HL-60 (cell line): ENCODE measurements at regions not wholly inside any gene's neighbourhood (a gene's known extent, or its start where the extent isn't known, plus 50 kb on each side); places are given as distances from the start of the nearest gene placed in this dataset.

Experiments used
- DNase-seq, 2 experiments: peaks; one replicate each; pipeline ENCODE4 v3.0.0-alpha.2; 2010 to 2020; ENCODE audit warnings: low read depth in 1 of 2, low spot score in 1 of 2
- H3K27ac ChIP-seq: fragments of 250-450 bp; sonication (Bioruptor Pico); replicated peaks from 2 replicates; pipeline ENCODE4 v1.5.1; 2020; ENCODE audit warnings: mild to moderate bottlenecking, moderate library complexity
- H3K27me3 ChIP-seq: fragments of 250-450 bp; sonication (Bioruptor Pico); 2 replicates; pipeline ENCODE4 v1.5.1; 2021; ENCODE audit warnings: mild to moderate bottlenecking, moderate library complexity; ENCODE audit not compliant: insufficient read depth, poor library complexity, severe bottlenecking
- H3K4me3 ChIP-seq: replicated peaks from 2 replicates; pipeline ENCODE4 v1.5.1; 2011; ENCODE audit warnings: mild to moderate bottlenecking, control low read depth, low read length; ENCODE audit not compliant: insufficient read depth
- GABPA ChIP-seq: IDR thresholded peaks from 2 replicates; pipeline ENCODE4 v1.6.1; 2012; ENCODE audit warnings: low read depth
- POLR2AphosphoS5 ChIP-seq: IDR thresholded peaks from 2 replicates; pipeline ENCODE4 v1.6.1; 2012; ENCODE audit warnings: low read depth
- SPI1 ChIP-seq: IDR thresholded peaks from 2 replicates; pipeline ENCODE4 v1.6.1; 2012; ENCODE audit warnings: low read depth, mild to moderate bottlenecking, borderline replicate concordance
- TF ChIP-seq, protein P1 (sequence below): IDR thresholded peaks from 2 replicates; pipeline ENCODE4 v1.6.1; 2012; ENCODE audit warnings: low read depth; ENCODE audit not compliant: insufficient replicate concordance
- TF ChIP-seq, protein P2 (sequence below): IDR thresholded peaks from one replicate; pipeline ENCODE4 v1.5.1; 2011; ENCODE audit warnings: low read length, control low read depth, inconsistent platforms; ENCODE audit not compliant: insufficient read depth

DNA sequence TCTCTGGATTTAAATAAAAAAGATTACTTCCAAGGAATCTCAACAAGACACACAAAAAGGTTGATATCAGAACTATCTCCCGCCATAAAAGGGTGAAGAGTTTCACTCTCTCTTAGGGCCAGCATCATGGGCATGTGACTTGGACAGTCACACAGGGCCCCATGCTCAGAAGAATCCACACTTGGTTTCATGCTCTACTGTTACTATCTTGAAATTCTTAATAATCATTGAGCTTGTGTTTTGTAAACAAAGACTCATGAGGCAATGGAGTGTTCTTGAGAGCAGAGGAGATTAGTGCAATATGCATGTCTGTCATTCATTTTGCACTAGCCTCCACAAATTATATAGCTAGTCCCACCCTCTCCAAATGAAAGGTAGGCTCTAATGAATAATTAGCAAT lies 58.4 kb downstream of the HMHB1 start:
- DNase-seq: no peak
- no peak overlapping the region for H3K4me3 ChIP-seq
- no peak overlapping the region for H3K27ac ChIP-seq
- H3K27me3 ChIP-seq: no peaks in the 10 kb centered on the region
- TF ChIP-seq POLR2AphosphoS5 (no peak), SPI1 (no peak), GABPA (no peak)
- TF ChIP-seq, protein P1, sequence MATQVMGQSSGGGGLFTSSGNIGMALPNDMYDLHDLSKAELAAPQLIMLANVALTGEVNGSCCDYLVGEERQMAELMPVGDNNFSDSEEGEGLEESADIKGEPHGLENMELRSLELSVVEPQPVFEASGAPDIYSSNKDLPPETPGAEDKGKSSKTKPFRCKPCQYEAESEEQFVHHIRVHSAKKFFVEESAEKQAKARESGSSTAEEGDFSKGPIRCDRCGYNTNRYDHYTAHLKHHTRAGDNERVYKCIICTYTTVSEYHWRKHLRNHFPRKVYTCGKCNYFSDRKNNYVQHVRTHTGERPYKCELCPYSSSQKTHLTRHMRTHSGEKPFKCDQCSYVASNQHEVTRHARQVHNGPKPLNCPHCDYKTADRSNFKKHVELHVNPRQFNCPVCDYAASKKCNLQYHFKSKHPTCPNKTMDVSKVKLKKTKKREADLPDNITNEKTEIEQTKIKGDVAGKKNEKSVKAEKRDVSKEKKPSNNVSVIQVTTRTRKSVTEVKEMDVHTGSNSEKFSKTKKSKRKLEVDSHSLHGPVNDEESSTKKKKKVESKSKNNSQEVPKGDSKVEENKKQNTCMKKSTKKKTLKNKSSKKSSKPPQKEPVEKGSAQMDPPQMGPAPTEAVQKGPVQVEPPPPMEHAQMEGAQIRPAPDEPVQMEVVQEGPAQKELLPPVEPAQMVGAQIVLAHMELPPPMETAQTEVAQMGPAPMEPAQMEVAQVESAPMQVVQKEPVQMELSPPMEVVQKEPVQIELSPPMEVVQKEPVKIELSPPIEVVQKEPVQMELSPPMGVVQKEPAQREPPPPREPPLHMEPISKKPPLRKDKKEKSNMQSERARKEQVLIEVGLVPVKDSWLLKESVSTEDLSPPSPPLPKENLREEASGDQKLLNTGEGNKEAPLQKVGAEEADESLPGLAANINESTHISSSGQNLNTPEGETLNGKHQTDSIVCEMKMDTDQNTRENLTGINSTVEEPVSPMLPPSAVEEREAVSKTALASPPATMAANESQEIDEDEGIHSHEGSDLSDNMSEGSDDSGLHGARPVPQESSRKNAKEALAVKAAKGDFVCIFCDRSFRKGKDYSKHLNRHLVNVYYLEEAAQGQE: no peak
- TF ChIP-seq, protein P2, sequence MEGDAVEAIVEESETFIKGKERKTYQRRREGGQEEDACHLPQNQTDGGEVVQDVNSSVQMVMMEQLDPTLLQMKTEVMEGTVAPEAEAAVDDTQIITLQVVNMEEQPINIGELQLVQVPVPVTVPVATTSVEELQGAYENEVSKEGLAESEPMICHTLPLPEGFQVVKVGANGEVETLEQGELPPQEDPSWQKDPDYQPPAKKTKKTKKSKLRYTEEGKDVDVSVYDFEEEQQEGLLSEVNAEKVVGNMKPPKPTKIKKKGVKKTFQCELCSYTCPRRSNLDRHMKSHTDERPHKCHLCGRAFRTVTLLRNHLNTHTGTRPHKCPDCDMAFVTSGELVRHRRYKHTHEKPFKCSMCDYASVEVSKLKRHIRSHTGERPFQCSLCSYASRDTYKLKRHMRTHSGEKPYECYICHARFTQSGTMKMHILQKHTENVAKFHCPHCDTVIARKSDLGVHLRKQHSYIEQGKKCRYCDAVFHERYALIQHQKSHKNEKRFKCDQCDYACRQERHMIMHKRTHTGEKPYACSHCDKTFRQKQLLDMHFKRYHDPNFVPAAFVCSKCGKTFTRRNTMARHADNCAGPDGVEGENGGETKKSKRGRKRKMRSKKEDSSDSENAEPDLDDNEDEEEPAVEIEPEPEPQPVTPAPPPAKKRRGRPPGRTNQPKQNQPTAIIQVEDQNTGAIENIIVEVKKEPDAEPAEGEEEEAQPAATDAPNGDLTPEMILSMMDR: no peak

DNA sequence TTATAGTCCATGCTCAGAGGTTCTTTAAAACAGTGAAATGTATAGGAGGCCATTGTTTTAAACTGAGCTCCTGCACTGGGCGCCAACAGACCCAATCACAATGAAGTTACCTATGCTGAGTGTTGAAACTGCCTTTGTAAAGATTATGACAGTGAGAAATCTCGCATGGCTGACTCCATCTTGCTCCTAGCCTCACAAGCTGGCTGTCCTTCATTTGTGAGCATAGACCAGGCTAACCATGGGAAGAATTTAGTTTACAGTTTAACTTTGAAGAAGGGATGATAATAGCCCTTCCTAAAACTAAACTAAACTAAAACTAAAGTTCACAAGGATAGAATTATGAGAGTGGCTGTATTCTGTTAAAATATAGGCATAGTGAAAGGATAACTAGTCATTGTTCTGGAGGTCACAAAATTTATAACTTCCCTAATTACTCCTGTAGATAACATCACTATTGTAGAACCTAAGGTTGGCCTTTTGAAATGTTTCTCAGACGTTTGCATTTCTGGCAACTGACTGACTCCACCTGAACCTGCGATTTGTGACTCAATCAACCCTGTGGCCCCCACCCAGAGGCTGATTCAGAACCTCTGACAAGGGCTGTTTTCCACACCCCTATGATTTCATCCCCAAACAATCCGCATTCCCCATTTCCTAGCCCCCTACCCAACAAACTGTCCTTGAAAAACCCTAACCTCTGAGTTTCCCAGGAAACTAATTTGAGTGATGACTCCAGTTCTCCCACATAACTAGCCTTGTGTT lies 59.1 kb downstream of the HMHB1 start:
- H3K4me3 ChIP-seq: no peak overlapping the region
- DNase-seq: no peak
- H3K27me3 ChIP-seq: no peaks in the 10 kb centered on the region
- no peak overlapping the region for H3K27ac ChIP-seq
- TF ChIP-seq SPI1 (no peak), POLR2AphosphoS5 (no peak), GABPA (no peak)
- TF ChIP-seq, protein P1: no peak
- TF ChIP-seq, protein P2: no peak

DNA sequence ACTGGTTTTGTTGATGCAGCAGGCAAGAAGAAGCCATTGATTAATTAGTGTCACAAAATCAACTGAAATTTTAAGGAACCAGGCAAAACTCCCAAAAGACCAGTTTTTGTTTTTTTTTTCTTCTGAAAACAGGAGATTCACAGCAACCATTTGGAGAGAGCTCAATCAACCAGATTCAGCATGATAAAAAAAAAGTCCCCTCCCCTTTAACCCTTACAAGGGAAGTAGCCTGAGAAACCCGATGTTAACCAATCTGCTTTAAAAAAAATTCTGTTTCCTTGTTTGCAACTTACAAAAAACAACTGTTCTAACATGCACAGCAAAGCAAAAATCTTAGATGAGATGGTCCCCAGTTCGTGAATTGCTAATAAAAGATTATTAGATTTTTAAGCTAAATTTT lies 59.7 kb downstream of the HMHB1 start:
- no peak for DNase-seq
- Histone ChIP-seq H3K27ac (no peak overlapping the region), H3K27me3 (no peaks in the 10 kb centered on the region), H3K4me3 (no peak overlapping the region)
- TF ChIP-seq SPI1 (no peak), GABPA (no peak), POLR2AphosphoS5 (no peak)

DNA sequence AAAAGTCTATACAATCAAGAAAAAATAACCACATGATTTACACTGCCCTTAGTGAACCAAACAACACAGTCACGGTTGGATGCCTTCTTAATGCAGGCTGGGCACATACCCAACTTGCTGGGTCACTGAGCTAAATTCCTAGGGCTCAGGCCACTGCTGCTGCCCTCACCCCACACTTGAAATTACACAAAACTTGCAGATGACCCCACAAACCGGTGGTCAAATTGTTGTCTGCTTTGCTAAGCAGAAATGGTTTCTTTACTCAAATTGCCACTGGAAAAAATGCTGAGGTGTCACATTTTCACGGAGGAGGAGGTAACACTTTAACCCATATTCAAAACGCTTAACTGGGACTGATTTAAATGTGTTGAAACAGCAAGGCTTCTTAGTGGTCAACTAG lies 62.4 kb downstream of the HMHB1 start:
- Histone ChIP-seq H3K27me3 (no peaks in the 10 kb centered on the region), H3K27ac (no peak overlapping the region), H3K4me3 (no peak overlapping the region)
- no peak for DNase-seq
- TF ChIP-seq, protein P2: no peak
- TF ChIP-seq POLR2AphosphoS5 (no peak), GABPA (no peak), SPI1 (no peak)
- TF ChIP-seq, protein P1: no peak
